ENCODE measurements at regions not wholly inside any gene's neighbourhood (a gene's known extent, or its start where the extent isn't known, plus 50 kb on each side); places are given as distances from the start of the nearest gene placed in this dataset.

GRCh38 chr2:217513258-217513657 is 489.5 kb downstream of the TNS1 start:
- DNase-seq (ENCODE audit: low spot score) = no peak
- Mint-ChIP-seq H3K36me3 (ENCODE audit: low read depth) (no peaks in the 10 kb centered on the region), H3K4me3 (no peak overlapping the region), H3K4me1 (peaks cover 9% of the 10 kb centered on the region; the same call in 2 of the 3 replicates), H3K27me3 (ENCODE audit: insufficient read depth, low read depth, poor library complexity) (peaks cover 3% of the 10 kb centered on the region), H3K9me3 (no peaks in the 10 kb centered on the region; the same call in 2 of the 3 replicates), H3K27ac (no peak overlapping the region)
- 0 out of 2 replicates have a peak, but pooled peaks cover 3% of the 10 kb centered on the region for H3K4me1 ChIP-seq (ENCODE audit: insufficient read depth)
- TF ChIP-seq EZH2phosphoT487 (IDR thresholded peaks at IDR 0.05; ENCODE audit: unreplicated experiment) (no peak), EZH2 (IDR thresholded peaks at IDR 0.05; ENCODE audit: low read depth, unreplicated experiment) (no peak), NANOG (IDR thresholded peaks at IDR 0.05; ENCODE audit: borderline replicate concordance) (no peak), REST (IDR thresholded peaks at IDR 0.05; ENCODE audit: unreplicated experiment) (no peak)
- no peaks in the 10 kb centered on the region for H3K27me3 ChIP-seq (ENCODE audit: insufficient read depth)
- no peak overlapping the region for H3K4me2 ChIP-seq
- no peaks in the 10 kb centered on the region for H3K79me2 ChIP-seq (replicated peaks; ENCODE audit: insufficient read depth)
- H2AFZ ChIP-seq = no peak overlapping the region
- no peaks in the 10 kb centered on the region for H3K36me3 ChIP-seq (ENCODE audit: insufficient read depth)
- H3K27ac ChIP-seq (ENCODE audit: low read depth) = no peak overlapping the region
- no peak overlapping the region for H3K4me3 ChIP-seq
- no peaks in the 10 kb centered on the region for H3K9me2 ChIP-seq (ENCODE audit: insufficient read depth)
- no peaks in the 10 kb centered on the region for H3F3A ChIP-seq (replicated peaks; ENCODE audit: low read depth)
- no peak for ATAC-seq
- no peaks in the 10 kb centered on the region for H4K20me1 ChIP-seq (replicated peaks; ENCODE audit: insufficient read depth)

- Mint-ChIP-seq H3K9me3 (no peaks in the 10 kb centered on the region; the same call in 2 of the 3 replicates), H3K4me3 (no peak overlapping the region), H3K27me3 (ENCODE audit: insufficient read depth, low read depth, poor library complexity) (peaks cover 3% of the 10 kb centered on the region), H3K36me3 (ENCODE audit: low read depth) (no peaks in the 10 kb centered on the region), H3K4me1 (peaks cover 9% of the 10 kb centered on the region; the same call in 2 of the 3 replicates), H3K27ac (no peak overlapping the region)
- DNase-seq (ENCODE audit: low spot score) = no peak
- Histone ChIP-seq H3K4me2 (no peak overlapping the region), H3K4me3 (no peak overlapping the region), H4K20me1 (replicated peaks; ENCODE audit: insufficient read depth) (no peaks in the 10 kb centered on the region), H3K4me1 (ENCODE audit: insufficient read depth) (0 out of 2 replicates have a peak, but pooled peaks cover 3% of the 10 kb centered on the region), H2AFZ (no peak overlapping the region), H3K27ac (ENCODE audit: low read depth) (no peak overlapping the region), H3K36me3 (ENCODE audit: insufficient read depth) (no peaks in the 10 kb centered on the region), H3F3A (replicated peaks; ENCODE audit: low read depth) (no peaks in the 10 kb centered on the region), H3K9me2 (ENCODE audit: insufficient read depth) (no peaks in the 10 kb centered on the region), H3K27me3 (ENCODE audit: insufficient read depth) (no peaks in the 10 kb centered on the region), H3K79me2 (replicated peaks; ENCODE audit: insufficient read depth) (no peaks in the 10 kb centered on the region)
- no peak for ATAC-seq
- TF ChIP-seq ZNF331 (CRISPR knock-in tag; IDR thresholded peaks at IDR 0.05; ENCODE audit: low read depth) (no peak), REST (IDR thresholded peaks at IDR 0.05; ENCODE audit: unreplicated experiment) (no peak), CREB1 (CRISPR knock-in tag; IDR thresholded peaks at IDR 0.05; ENCODE audit: low read depth) (no peak), CTCF (conservative IDR thresholded peaks at IDR 0.05; ENCODE audit: low read depth in 2 of 2) (no peak), ZNF114 (CRISPR knock-in tag; IDR thresholded peaks at IDR 0.05) (no peak), ETS1 (IDR thresholded peaks at IDR 0.05) (no peak)
These were observed 490.1 kb downstream of the TNS1 start for GRCh38 chr2:217512728-217513127.
